GM19438 (cell line): ENCODE measurements at regions not wholly inside any gene's neighbourhood (a gene's known extent, or its start where the extent isn't known, plus 50 kb on each side); places are given as distances from the start of the nearest gene placed in this dataset.

Source experiments
- ATAC-seq: cut with Tn5 transposase; IDR thresholded peaks from one replicate; pipeline ENCODE4 v1.9.1; 2021; ENCODE audit warnings: low read depth; ENCODE audit not compliant: unreplicated experiment

- ATAC-seq = no peak
Measured at GRCh38 chr5:89044674-89045200, 161.8 kb upstream of the MEF2C start.

- peak; percentile 86 for ATAC-seq
Measured at GRCh38 chr5:89043676-89044075, 160.7 kb upstream of the MEF2C start.

GRCh38 chr5:89042746-89043145, 159.8 kb upstream of the MEF2C start:
- ATAC-seq = no peak

GRCh38 chr5:89041976-89042375, 159.0 kb upstream of the MEF2C start:
- ATAC-seq = no peak

GRCh38 chr5:89041249-89041779, 158.3 kb upstream of the MEF2C start:
- ATAC-seq = no peak

GRCh38 chr5:89036704-89037489, 153.9 kb upstream of the MEF2C start:
- no peak for ATAC-seq

GRCh38 chr5:89036166-89036565, 153.2 kb upstream of the MEF2C start:
- no peak for ATAC-seq

GRCh38 chr5:89034588-89034987, 151.6 kb upstream of the MEF2C start:
- no peak for ATAC-seq

- ATAC-seq = no peak
Measured at GRCh38 chr5:89030798-89031197, 147.8 kb upstream of the MEF2C start.

- no peak for ATAC-seq
Measured at GRCh38 chr5:89028595-89029285, 145.8 kb upstream of the MEF2C start.

- no peak for ATAC-seq
Measured at GRCh38 chr5:89024045-89024444, 141.1 kb upstream of the MEF2C start.

GRCh38 chr5:89020926-89021610, 138.1 kb upstream of the MEF2C start:
- ATAC-seq = no peak

GRCh38 chr5:89016741-89017303, 133.8 kb upstream of the MEF2C start:
- ATAC-seq = no peak

GRCh38 chr5:89015409-89015808, 132.4 kb upstream of the MEF2C start:
- no peak for ATAC-seq

- no peak for ATAC-seq
Measured at GRCh38 chr5:89011778-89012711, 129.1 kb upstream of the MEF2C start.

- no peak for ATAC-seq
Measured at GRCh38 chr5:89010512-89010911, 127.5 kb upstream of the MEF2C start.

- ATAC-seq = no peak
Measured at GRCh38 chr5:89008291-89008690, 125.3 kb upstream of the MEF2C start.

GRCh38 chr5:89005990-89006389, 123.0 kb upstream of the MEF2C start:
- ATAC-seq = no peak

GRCh38 chr5:89004379-89004778, 121.4 kb upstream of the MEF2C start:
- no peak for ATAC-seq
